Endothelial cell of umbilical vein (primary cell): ENCODE measurements at regions not wholly inside any gene's neighbourhood (a gene's known extent, or its start where the extent isn't known, plus 50 kb on each side); places are given as distances from the start of the nearest gene placed in this dataset.

ENCODE experiments used
- BruUV-seq: library from RNA; stranded (reverse); fragments of 400-500 nt; replicated peaks from 2 replicates; lab custom pipeline; 2021; lab: Mats Ljungman, UMichigan
- CTCF ChIA-PET: fragments of 300-600, 350-600 bp; sonication (Branson Sonifier 250); formaldehyde crosslinking; loops from one replicate; lab custom pipeline; 2021; ENCODE audit warnings: antibody characterized with exemption, inconsistent platforms; lab: Charles Lee
- POLR2A ChIA-PET: fragments of 300-600, 350-600 bp; sonication (Branson Sonifier 250); formaldehyde crosslinking; loops from one replicate; lab custom pipeline; 2021; ENCODE audit warnings: antibody characterized with exemption, inconsistent platforms; lab: Charles Lee
- DNase-seq: peaks from one replicate; pipeline ENCODE4 v3.0.0-alpha.2; 2011; ENCODE audit warnings: low read depth, low spot score
- FAIRE-seq: peaks from 2 replicates; lab custom pipeline; 2011; peaks lifted over from hg19 to GRCh38; lab: Jason Lieb, UNC
- H2AFZ ChIP-seq: 2 replicates; pipeline ENCODE4 v1.6.0; 2012; ENCODE audit warnings: low read depth, low read length, control low read depth, inconsistent platforms
- H3K27ac ChIP-seq: 2 replicates; pipeline ENCODE4 v1.5.1; 2011; ENCODE audit warnings: low read depth, mild to moderate bottlenecking, control low read depth, low read length, moderate library complexity; ENCODE audit not compliant: insufficient read depth
- H3K27me3 ChIP-seq, 2 experiments: 2 replicates each; pipeline versions ENCODE4 v1.6.0 to v1.6.1; 2011; ENCODE audit warnings: low read length in 2 of 2, mixed read lengths in 1 of 2; ENCODE audit not compliant: control insufficient read depth in 2 of 2, insufficient read depth in 2 of 2
- H3K36me3 ChIP-seq, 2 experiments: 2 replicates in 1 of 2; 3 replicates in 1 of 2; pipeline ENCODE4 v1.5.1; 2011; ENCODE audit warnings: low read length in 2 of 2, mild to moderate bottlenecking in 1 of 2, moderate library complexity in 1 of 2; ENCODE audit not compliant: control insufficient read depth in 2 of 2, insufficient read depth in 2 of 2; ENCODE audit errors: extremely low read depth in 1 of 2
- H3K4me1 ChIP-seq: 3 replicates; pipeline ENCODE4 v1.5.1; 2011; ENCODE audit warnings: mild to moderate bottlenecking, low read length; ENCODE audit not compliant: control insufficient read depth, insufficient read depth; ENCODE audit errors: extremely low read depth
- H3K4me2 ChIP-seq: 2 replicates; pipeline ENCODE4 v1.6.1; 2011; ENCODE audit warnings: low read length, control low read depth, mixed read lengths; ENCODE audit not compliant: insufficient read depth
- H3K4me3 ChIP-seq, 3 experiments: fragments of 200-600 bp in 1 of 3; sonication (generic), shearing (Covaris generic) in 1 of 3; replicated peaks in 1 of 3; 2 replicates each; pipeline ENCODE4 v1.5.1; 2011 to 2016; ENCODE audit warnings: control low read depth in 3 of 3, low read length in 3 of 3, mild to moderate bottlenecking in 2 of 3, inconsistent platforms in 1 of 3, low read depth in 1 of 3, moderate library complexity in 1 of 3; ENCODE audit not compliant: insufficient read depth in 1 of 3
- H3K79me2 ChIP-seq: 2 replicates; pipeline ENCODE4 v1.6.0; 2012; ENCODE audit warnings: low read length, inconsistent platforms; ENCODE audit not compliant: control insufficient read depth, insufficient read depth
- H3K9ac ChIP-seq: replicated peaks from 2 replicates; pipeline ENCODE3; 2011; ENCODE audit warnings: low read length, control low read depth; ENCODE audit not compliant: insufficient read depth; ENCODE audit errors: extremely low read depth
- H3K9me1 ChIP-seq: replicated peaks from 3 replicates; pipeline ENCODE4 v1.6.0; 2011; ENCODE audit warnings: mild to moderate bottlenecking, low read length; ENCODE audit not compliant: control insufficient read depth, insufficient read depth; ENCODE audit errors: extremely low read depth
- H3K9me3 ChIP-seq: replicated peaks from 2 replicates; pipeline ENCODE4 v1.5.1; 2012; ENCODE audit warnings: low read length, inconsistent platforms; ENCODE audit not compliant: control insufficient read depth, insufficient read depth
- H4K20me1 ChIP-seq: replicated peaks from 2 replicates; pipeline ENCODE3; 2011; ENCODE audit warnings: mild to moderate bottlenecking, low read length; ENCODE audit not compliant: control insufficient read depth, insufficient read depth; ENCODE audit errors: extremely low read depth
- CTCF ChIP-seq, 2 donors: IDR thresholded peaks; 1 replicate in 1 of 2; 2 replicates in 1 of 2; pipeline ENCODE4 v1.5.1; 2011; ENCODE audit warnings: low read length in 2 of 2, mild to moderate bottlenecking in 2 of 2, moderate library complexity in 2 of 2, control low read depth in 1 of 2, inconsistent platforms in 1 of 2, low read depth in 1 of 2; ENCODE audit not compliant: insufficient read depth in 1 of 2; ENCODE audit errors: extremely low read depth in 1 of 2
- EZH2 ChIP-seq: IDR thresholded peaks from 2 replicates; pipeline ENCODE4 v1.6.1; 2012; ENCODE audit warnings: borderline replicate concordance, low read depth, mild to moderate bottlenecking, moderate library complexity, low read length, inconsistent platforms; ENCODE audit not compliant: severe bottlenecking
- FOS ChIP-seq: IDR thresholded peaks from 2 replicates; pipeline ENCODE4 v1.6.1; 2011; ENCODE audit warnings: mild to moderate bottlenecking, low read length, moderate library complexity, borderline replicate concordance; ENCODE audit not compliant: insufficient read depth
- GATA2 ChIP-seq: IDR thresholded peaks from 2 replicates; pipeline ENCODE4 v1.7.0; 2011; ENCODE audit warnings: low read depth, mild to moderate bottlenecking, moderate library complexity, mixed read lengths, low read length; ENCODE audit not compliant: insufficient read length, insufficient read depth
- JUN ChIP-seq: IDR thresholded peaks from 2 replicates; pipeline ENCODE4 v1.6.1; 2011; ENCODE audit warnings: borderline replicate concordance, low read depth; ENCODE audit not compliant: insufficient read length, insufficient read depth
- MAX ChIP-seq: IDR thresholded peaks from 2 replicates; pipeline ENCODE4 v1.6.1; 2011; ENCODE audit not compliant: insufficient read depth, insufficient read length
- POLR2A ChIP-seq: IDR thresholded peaks from 2 replicates; pipeline ENCODE4 v1.6.1; 2012; ENCODE audit warnings: low read depth, mild to moderate bottlenecking, control low read depth, low read length
- POLR2AphosphoS5 ChIP-seq: IDR thresholded peaks from 2 replicates; pipeline ENCODE4 v1.6.1; 2012; ENCODE audit warnings: low read depth, mild to moderate bottlenecking, control low read depth, low read length, moderate library complexity; ENCODE audit not compliant: insufficient read depth
- dilution Hi-C: fragments of 300-500 bp; cut with MboI; formaldehyde crosslinking; loops from one replicate; pipeline ENCODE4 v1.15.0; 2019; ENCODE audit warnings: low sequenced_read_pairs; ENCODE audit not compliant: extremely low pct_ligation_motif_present
- intact Hi-C: fragments of 100-400 bp; cut with micrococcal nuclease; formaldehyde crosslinking; loops from one replicate; pipeline ENCODE4 v1.10.0; 2022

GRCh38 chr4:33334416-33334815 is 2614.2 kb downstream of the PCDH7 start:
- no peak overlapping the region for H2AFZ ChIP-seq
- intact Hi-C loops (no loop called here), dilution Hi-C loops (no loop called here)
- no peaks in the 10 kb centered on the region for H3K36me3 ChIP-seq
- FAIRE-seq: no peak
- BruUV-seq: no TSS peak
- no peak overlapping the region for H3K9ac ChIP-seq
- H3K27me3 ChIP-seq: no peaks in the 10 kb centered on the region
- TF ChIP-seq EZH2 (no peak), POLR2AphosphoS5 (no peak), JUN (no peak), GATA2 (no peak), POLR2A (no peak), FOS (no peak), CTCF (IDR thresholded peaks at IDR 0.05; ENCODE audit: extremely low read depth in 1 of 2, insufficient read depth in 1 of 2, low read depth in 1 of 2, low read length in 2 of 2) (no peak), MAX (no peak)
- CTCF ChIA-PET: no interaction called here
- no peaks in the 10 kb centered on the region for H3K4me1 ChIP-seq
- no peaks in the 10 kb centered on the region for H3K9me1 ChIP-seq
- DNase-seq: no peak
- POLR2A ChIA-PET: no interaction called here
- no peak overlapping the region for H3K27ac ChIP-seq
- no peaks in the 10 kb centered on the region for H4K20me1 ChIP-seq
- no peaks in the 10 kb centered on the region for H3K79me2 ChIP-seq
- no peak overlapping the region for H3K4me3 ChIP-seq
- H3K4me2 ChIP-seq: no peak overlapping the region
- peaks cover 6% of the 10 kb centered on the region for H3K9me3 ChIP-seq
